Progenitor cell of endocrine pancreas (in vitro differentiated cells): ENCODE measurements at regions not wholly inside any gene's neighbourhood (a gene's known extent, or its start where the extent isn't known, plus 50 kb on each side); places are given as distances from the start of the nearest gene placed in this dataset.
A peak's percentile ranks its signal among the peaks of the same experiment; 100 is the strongest.

Experiments used
- DNase-seq: peaks from one replicate; pipeline ENCODE4 v3.0.0; 2021; ENCODE audit warnings: low spot score; ENCODE audit not compliant: unreplicated experiment
- H3K27ac Mint-ChIP-seq: 2 replicates; pipeline ENCODE4 v1.8.0; 2021; ENCODE audit warnings: mild to moderate bottlenecking, moderate library complexity, mixed read lengths
- H3K27me3 Mint-ChIP-seq: 2 replicates; pipeline ENCODE4 v1.8.0; 2021; ENCODE audit warnings: mixed read lengths
- H3K36me3 Mint-ChIP-seq: 2 replicates; pipeline ENCODE4 v1.8.0; 2022; ENCODE audit warnings: mixed read lengths; ENCODE audit not compliant: insufficient read depth
- H3K4me1 Mint-ChIP-seq: 2 replicates; pipeline ENCODE4 v1.8.0; 2021; ENCODE audit warnings: low read depth, mixed read lengths
- H3K4me3 Mint-ChIP-seq: 2 replicates; pipeline ENCODE4 v1.8.0; 2021; ENCODE audit warnings: low read depth, mild to moderate bottlenecking, moderate library complexity, mixed read lengths
- H3K9me3 Mint-ChIP-seq: 2 replicates; pipeline ENCODE4 v1.8.0; 2021; ENCODE audit warnings: low read depth, mixed read lengths
- TF ChIP-seq, protein P1 (sequence below): fragments of 200-600 bp; sonication (generic); IDR thresholded peaks from one replicate; pipeline ENCODE4 v1.5.0; 2021; ENCODE audit warnings: antibody characterized with exemption, mild to moderate bottlenecking; ENCODE audit not compliant: unreplicated experiment

GRCh38 chr4:97235521-97235920, 907.8 kb downstream of the STPG2 start:
- TF ChIP-seq, protein P1, sequence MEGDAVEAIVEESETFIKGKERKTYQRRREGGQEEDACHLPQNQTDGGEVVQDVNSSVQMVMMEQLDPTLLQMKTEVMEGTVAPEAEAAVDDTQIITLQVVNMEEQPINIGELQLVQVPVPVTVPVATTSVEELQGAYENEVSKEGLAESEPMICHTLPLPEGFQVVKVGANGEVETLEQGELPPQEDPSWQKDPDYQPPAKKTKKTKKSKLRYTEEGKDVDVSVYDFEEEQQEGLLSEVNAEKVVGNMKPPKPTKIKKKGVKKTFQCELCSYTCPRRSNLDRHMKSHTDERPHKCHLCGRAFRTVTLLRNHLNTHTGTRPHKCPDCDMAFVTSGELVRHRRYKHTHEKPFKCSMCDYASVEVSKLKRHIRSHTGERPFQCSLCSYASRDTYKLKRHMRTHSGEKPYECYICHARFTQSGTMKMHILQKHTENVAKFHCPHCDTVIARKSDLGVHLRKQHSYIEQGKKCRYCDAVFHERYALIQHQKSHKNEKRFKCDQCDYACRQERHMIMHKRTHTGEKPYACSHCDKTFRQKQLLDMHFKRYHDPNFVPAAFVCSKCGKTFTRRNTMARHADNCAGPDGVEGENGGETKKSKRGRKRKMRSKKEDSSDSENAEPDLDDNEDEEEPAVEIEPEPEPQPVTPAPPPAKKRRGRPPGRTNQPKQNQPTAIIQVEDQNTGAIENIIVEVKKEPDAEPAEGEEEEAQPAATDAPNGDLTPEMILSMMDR, result no peak
- H3K27ac Mint-ChIP-seq, result no peak overlapping the region
- no peak overlapping the region for H3K4me3 Mint-ChIP-seq
- no peaks in the 10 kb centered on the region for H3K27me3 Mint-ChIP-seq
- peaks cover 2% of the 10 kb centered on the region for H3K4me1 Mint-ChIP-seq
- H3K9me3 Mint-ChIP-seq, result peaks cover 6% of the 10 kb centered on the region
- peaks cover 1% of the 10 kb centered on the region for H3K36me3 Mint-ChIP-seq
- DNase-seq, result no peak

DNA sequence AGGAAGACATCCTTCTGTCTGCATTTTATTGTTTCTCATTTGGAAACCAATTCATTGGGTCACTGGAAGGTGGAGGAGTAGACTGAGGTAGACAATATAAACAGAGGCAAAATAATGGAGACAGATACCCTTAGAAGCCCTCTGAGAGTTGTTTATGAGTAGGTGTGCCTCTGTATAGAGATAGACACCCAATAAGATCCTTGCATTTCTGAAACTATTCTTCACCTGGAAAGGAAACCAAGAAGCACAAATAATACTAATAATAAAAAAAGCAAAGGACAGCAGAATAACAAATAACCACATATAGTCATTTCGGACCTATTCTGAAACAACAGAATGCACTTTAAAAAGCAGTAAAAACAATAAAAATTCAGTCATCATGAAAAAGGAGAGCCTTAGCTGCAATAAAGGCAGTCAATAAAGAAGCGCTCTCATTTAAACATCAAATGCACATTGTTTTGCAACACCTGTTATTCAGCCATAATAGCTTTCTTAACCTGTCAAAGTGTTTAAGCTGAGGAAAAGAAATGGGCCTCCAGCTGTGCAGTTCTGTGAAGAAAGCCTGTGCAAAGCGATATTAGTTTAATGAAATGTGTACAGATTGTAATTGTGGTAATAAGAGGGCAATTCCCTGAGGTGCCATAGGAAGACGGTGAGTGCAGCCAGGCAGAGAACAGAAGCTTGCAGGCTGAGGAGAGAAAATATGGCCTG, 904.2 kb downstream of the STPG2 start:
- DNase-seq, result no peak
- peaks cover 2% of the 10 kb centered on the region for H3K4me1 Mint-ChIP-seq
- H3K9me3 Mint-ChIP-seq, result no peaks in the 10 kb centered on the region
- no peaks in the 10 kb centered on the region for H3K27me3 Mint-ChIP-seq
- TF ChIP-seq, protein P1, result no peak
- no peak overlapping the region for H3K4me3 Mint-ChIP-seq
- no peaks in the 10 kb centered on the region for H3K36me3 Mint-ChIP-seq
- no peak overlapping the region for H3K27ac Mint-ChIP-seq

GRCh38 chr4:97239667-97239997, 903.6 kb downstream of the STPG2 start:
- TF ChIP-seq, protein P1, result no peak

DNA sequence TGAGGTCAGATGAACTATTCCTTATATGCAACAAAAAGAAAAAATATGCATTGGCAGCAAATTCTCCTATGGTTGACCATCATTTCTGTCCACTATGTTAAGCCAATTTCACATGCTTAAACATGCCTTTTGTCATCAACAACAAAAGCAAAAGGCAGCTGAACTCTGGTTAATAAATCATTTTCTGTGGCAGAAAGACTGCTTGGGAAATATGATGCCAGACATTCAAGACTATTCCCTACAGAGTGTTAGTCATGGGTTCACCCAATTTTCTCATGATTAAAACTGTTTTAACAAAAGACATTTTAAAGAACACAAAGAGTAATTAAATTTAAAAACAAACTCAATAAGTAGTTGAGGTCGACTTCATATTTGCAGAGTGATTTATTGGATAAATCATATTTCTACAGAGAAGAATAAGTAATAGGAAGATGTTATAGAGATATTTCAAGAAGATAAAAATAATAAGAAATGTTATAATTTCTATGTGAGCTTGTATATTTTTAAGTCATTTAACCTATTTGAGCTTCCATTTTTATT, 890.6 kb downstream of the STPG2 start:
- TF ChIP-seq, protein P1, result no peak
- Mint-ChIP-seq H3K9me3 (peaks cover 15% of the 10 kb centered on the region), H3K4me3 (no peak overlapping the region), H3K36me3 (no peaks in the 10 kb centered on the region), H3K27me3 (no peaks in the 10 kb centered on the region), H3K27ac (no peak overlapping the region), H3K4me1 (peaks cover 4% of the 10 kb centered on the region)
- DNase-seq, result no peak

More at GRCh38 chr4:97239667-97239997, 903.6 kb downstream of the STPG2 start:
- no peak overlapping the region for H3K4me3 Mint-ChIP-seq
- no peak for DNase-seq
- peak overlapping the region; percentile 48 for H3K27ac Mint-ChIP-seq
- peaks cover 2% of the 10 kb centered on the region for H3K4me1 Mint-ChIP-seq
- no peaks in the 10 kb centered on the region for H3K9me3 Mint-ChIP-seq
- H3K36me3 Mint-ChIP-seq, result no peaks in the 10 kb centered on the region
- no peaks in the 10 kb centered on the region for H3K27me3 Mint-ChIP-seq

GRCh38 chr4:97262769-97263168, 880.5 kb downstream of the STPG2 start:
- no peak overlapping the region for H3K27ac Mint-ChIP-seq
- TF ChIP-seq, protein P1, result no peak
- DNase-seq, result no peak
- H3K27me3 Mint-ChIP-seq, result no peaks in the 10 kb centered on the region
- peaks cover 6% of the 10 kb centered on the region for H3K9me3 Mint-ChIP-seq
- no peaks in the 10 kb centered on the region for H3K36me3 Mint-ChIP-seq
- H3K4me1 Mint-ChIP-seq, result no peaks in the 10 kb centered on the region
- no peak overlapping the region for H3K4me3 Mint-ChIP-seq
